ENCODE measurements at regions not wholly inside any gene's neighbourhood (a gene's known extent, or its start where the extent isn't known, plus 50 kb on each side); places are given as distances from the start of the nearest gene placed in this dataset.

DNA sequence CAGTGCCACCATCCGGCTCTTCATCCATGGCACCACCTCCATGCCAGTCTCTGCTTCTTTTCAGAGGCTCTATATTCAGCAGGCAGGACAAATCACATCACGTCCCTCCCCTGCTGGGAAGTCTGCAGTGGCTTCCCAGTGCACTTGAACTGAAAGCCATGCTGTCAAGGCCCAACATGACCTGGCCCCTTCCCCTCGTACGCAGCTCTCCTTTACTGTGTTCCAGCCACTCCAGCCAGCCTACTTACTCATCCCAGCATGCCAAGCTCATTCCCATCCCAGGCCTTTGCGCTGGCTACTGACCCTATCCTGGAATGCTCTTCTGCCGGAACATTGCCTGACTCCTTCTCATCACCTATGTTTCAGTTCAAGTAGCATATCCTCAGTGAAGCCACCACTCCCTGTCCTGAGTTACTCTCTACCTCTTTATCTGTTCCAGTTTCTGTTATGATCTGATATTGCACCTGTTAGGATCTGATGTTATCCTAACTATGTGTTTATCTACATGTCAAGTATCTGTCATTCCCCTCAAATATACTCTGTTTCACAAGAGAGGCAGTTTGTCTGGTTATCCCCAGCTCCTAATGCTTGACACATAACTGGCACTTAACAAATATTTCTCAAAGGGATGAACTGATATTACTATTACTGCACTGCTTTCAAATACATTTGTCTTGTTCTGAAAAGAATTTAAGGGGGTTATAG is 101.2 kb upstream of the F3 start:
- WGBS, 5 donors = 62 to 89% (median 79%) methylated on average over 6 of the region's 6 CpGs

DNA sequence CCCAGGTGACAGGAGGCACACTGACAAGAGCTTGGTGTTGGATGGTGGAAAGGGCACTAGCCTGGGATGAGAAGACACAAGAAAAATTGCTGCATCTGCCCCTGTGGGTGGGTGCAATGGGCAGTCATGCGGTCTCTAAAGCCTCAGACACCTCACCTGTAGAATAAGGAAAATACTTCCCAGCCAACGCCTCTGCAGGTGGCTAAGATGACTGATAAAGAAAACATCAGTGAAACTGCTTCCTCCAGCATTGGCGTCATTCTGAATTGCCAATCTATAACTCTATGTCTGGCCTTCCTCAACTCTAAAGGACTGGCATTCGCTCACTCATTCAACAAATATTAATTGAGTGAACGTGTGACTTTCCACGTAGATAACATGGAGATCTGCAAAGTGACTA is 100.4 kb upstream of the F3 start:
- intact Hi-C loops (cut with DNase I; ENCODE audit: low total_unique reads) = no loop called here
- WGBS, 5 donors = 71 to 94% (median 83%) methylated on average over 6 of the region's 6 CpGs
- H3K4me1 ChIP-seq = no peaks in the 10 kb centered on the region
- DNase-seq = no peak
- H3K4me3 ChIP-seq = no peak overlapping the region
- peaks cover 0 to 6% (median 0%) of the 10 kb centered on the region in 8 donors for H3K9me3 ChIP-seq
- TF ChIP-seq POLR2AphosphoS5 (IDR thresholded peaks at IDR 0.05) = no peak
- TF ChIP-seq, protein P1, sequence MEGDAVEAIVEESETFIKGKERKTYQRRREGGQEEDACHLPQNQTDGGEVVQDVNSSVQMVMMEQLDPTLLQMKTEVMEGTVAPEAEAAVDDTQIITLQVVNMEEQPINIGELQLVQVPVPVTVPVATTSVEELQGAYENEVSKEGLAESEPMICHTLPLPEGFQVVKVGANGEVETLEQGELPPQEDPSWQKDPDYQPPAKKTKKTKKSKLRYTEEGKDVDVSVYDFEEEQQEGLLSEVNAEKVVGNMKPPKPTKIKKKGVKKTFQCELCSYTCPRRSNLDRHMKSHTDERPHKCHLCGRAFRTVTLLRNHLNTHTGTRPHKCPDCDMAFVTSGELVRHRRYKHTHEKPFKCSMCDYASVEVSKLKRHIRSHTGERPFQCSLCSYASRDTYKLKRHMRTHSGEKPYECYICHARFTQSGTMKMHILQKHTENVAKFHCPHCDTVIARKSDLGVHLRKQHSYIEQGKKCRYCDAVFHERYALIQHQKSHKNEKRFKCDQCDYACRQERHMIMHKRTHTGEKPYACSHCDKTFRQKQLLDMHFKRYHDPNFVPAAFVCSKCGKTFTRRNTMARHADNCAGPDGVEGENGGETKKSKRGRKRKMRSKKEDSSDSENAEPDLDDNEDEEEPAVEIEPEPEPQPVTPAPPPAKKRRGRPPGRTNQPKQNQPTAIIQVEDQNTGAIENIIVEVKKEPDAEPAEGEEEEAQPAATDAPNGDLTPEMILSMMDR (IDR thresholded peaks at IDR 0.05 in 8 of 11, conservative IDR thresholded peaks at IDR 0.05 in 3 of 11) = no peak
- no peak for TF ChIP-seq POLR2A (IDR thresholded peaks at IDR 0.05)
- H3K27me3 ChIP-seq (replicated peaks in 1 of 7) = no peaks in the 10 kb centered on the region
- H3K36me3 ChIP-seq = no peaks in the 10 kb centered on the region
- H3K27ac ChIP-seq = no peak overlapping the region

More for the DNA sequence above, 101.2 kb upstream of the F3 start:
- Histone ChIP-seq H3K27me3 (replicated peaks in 1 of 7) (no peaks in the 10 kb centered on the region), H3K27ac (no peak overlapping the region), H3K9me3 (peaks cover 0 to 6% (median 0%) of the 10 kb centered on the region in 8 donors), H3K36me3 (no peaks in the 10 kb centered on the region), H3K4me3 (no peak overlapping the region), H3K4me1 (no peaks in the 10 kb centered on the region)
- intact Hi-C loops (cut with DNase I; ENCODE audit: low total_unique reads) = no loop called here
- TF ChIP-seq, protein P1 (IDR thresholded peaks at IDR 0.05 in 8 of 11, conservative IDR thresholded peaks at IDR 0.05 in 3 of 11) = no peak
- no peak for TF ChIP-seq POLR2A (IDR thresholded peaks at IDR 0.05)
- no peak for TF ChIP-seq POLR2AphosphoS5 (IDR thresholded peaks at IDR 0.05)
- no peak for DNase-seq

DNA sequence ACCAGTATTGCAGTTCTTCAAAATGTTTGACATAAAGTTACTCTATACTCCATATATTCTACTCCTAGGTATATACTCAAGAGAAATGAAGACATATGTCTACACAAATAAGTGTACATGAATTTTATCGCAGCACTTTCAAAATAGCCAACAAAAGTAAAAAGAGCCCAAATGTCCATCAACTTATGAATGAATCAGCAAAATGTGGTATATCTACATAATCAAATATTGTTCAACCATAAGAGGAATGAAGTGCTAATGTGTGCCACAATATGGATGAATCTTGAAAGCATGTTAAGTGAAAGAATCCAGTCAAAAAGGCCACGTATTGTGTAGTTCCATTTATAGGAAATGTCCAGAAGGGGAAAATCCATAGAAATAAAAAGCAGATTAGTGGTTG is 98.6 kb upstream of the F3 start:
- TF ChIP-seq POLR2AphosphoS5 (IDR thresholded peaks at IDR 0.05) (no peak), POLR2A (IDR thresholded peaks at IDR 0.05) (no peak)
- TF ChIP-seq, protein P1 (IDR thresholded peaks at IDR 0.05 in 8 of 11, conservative IDR thresholded peaks at IDR 0.05 in 3 of 11) = no peak
- H3K36me3 ChIP-seq = no peaks in the 10 kb centered on the region
- intact Hi-C loops (cut with DNase I; ENCODE audit: low total_unique reads) = no loop called here
- WGBS, 5 donors = 87 to 93% (median 91%) methylated on average over 2 of the region's 2 CpGs
- no peaks in the 10 kb centered on the region for H3K4me1 ChIP-seq
- DNase-seq = no peak
- peaks cover 0 to 6% (median 0%) of the 10 kb centered on the region in 8 donors for H3K9me3 ChIP-seq
- no peak overlapping the region for H3K27ac ChIP-seq
- H3K27me3 ChIP-seq (replicated peaks in 1 of 7) = no peaks in the 10 kb centered on the region
- H3K4me3 ChIP-seq = no peak overlapping the region

DNA sequence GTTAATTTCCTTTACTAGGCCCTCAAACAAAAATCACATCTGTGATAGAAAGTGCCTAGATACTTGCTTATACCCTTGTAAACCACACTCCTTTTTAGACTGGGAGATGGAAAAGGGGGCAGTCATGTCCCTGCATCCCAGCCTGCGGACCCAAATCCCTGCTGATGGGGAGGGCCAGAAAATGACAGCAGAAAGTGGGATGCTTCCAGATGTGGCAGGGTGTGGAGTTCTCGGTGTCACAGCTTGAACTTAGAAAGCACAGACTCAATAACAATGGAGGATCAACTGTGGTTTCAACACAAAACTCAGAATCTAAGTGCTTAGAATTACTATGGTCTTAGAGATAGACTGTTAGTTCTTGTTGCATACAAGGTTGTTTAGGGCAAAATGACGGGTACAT is 95.6 kb upstream of the F3 start:
- Histone ChIP-seq H3K4me1 (no peaks in the 10 kb centered on the region), H3K36me3 (no peaks in the 10 kb centered on the region), H3K27ac (no peak overlapping the region), H3K27me3 (replicated peaks in 1 of 7) (no peaks in the 10 kb centered on the region), H3K4me3 (no peak overlapping the region), H3K9me3 (peaks cover 0 to 9% (median 0%) of the 10 kb centered on the region in 8 donors)
- no peak for DNase-seq
- TF ChIP-seq POLR2A (IDR thresholded peaks at IDR 0.05) (no peak), POLR2AphosphoS5 (IDR thresholded peaks at IDR 0.05) (no peak)
- TF ChIP-seq, protein P1 (IDR thresholded peaks at IDR 0.05 in 8 of 11, conservative IDR thresholded peaks at IDR 0.05 in 3 of 11) = no peak
- intact Hi-C loops (cut with DNase I; ENCODE audit: low total_unique reads) = no loop called here
- WGBS, 5 donors = 78 to 96% (median 87%) methylated on average over 3 of the region's 3 CpGs

Measured in spleen (tissue), 11 donors.